ENCODE measurements at regions not wholly inside any gene's neighbourhood (a gene's known extent, or its start where the extent isn't known, plus 50 kb on each side); places are given as distances from the start of the nearest gene placed in this dataset.

- Histone ChIP-seq H3K9me3 (no peaks in the 10 kb centered on the region), H3K27me3 (no peaks in the 10 kb centered on the region), H3K4me3 (no peak overlapping the region), H3K36me3 (no peaks in the 10 kb centered on the region), H3K4me1 (no peaks in the 10 kb centered on the region), H3K27ac (no peak overlapping the region)
- no peak for DNase-seq
- intact Hi-C loops (cut with DNase I) = loop anchor here (10.0 kb wide), 1 partner anchor 792 kb away; no protein-coding TSS in a partner anchor
- TF ChIP-seq EP300 (IDR thresholded peaks at IDR 0.05) = no peak
- no peak for TF ChIP-seq POLR2A (IDR thresholded peaks at IDR 0.05)
- TF ChIP-seq POLR2AphosphoS5 (IDR thresholded peaks at IDR 0.05) = no peak
These were observed 236.8 kb upstream of the UBE2E2 start for GRCh38 chr3:22966349-22966748.

- intact Hi-C loops (cut with DNase I) = loop anchor here (10.0 kb wide), 1 partner anchor 794 kb away; no protein-coding TSS in a partner anchor
These were observed 233.9 kb upstream of the UBE2E2 start for GRCh38 chr3:22969276-22969675.

GRCh38 chr3:22971497-22971896, 231.6 kb upstream of the UBE2E2 start:
- 93 to 95% methylated on average over 3 of the region's 3 CpGs for WGBS, 2 donors
- Histone ChIP-seq H3K27me3 (no peaks in the 10 kb centered on the region), H3K9me3 (no peaks in the 10 kb centered on the region), H3K36me3 (no peaks in the 10 kb centered on the region), H3K27ac (no peak overlapping the region), H3K4me1 (no peaks in the 10 kb centered on the region), H3K4me3 (no peak overlapping the region)
- TF ChIP-seq POLR2A (IDR thresholded peaks at IDR 0.05) (no peak), POLR2AphosphoS5 (IDR thresholded peaks at IDR 0.05) (no peak), CTCF (IDR thresholded peaks at IDR 0.05) (no peak), EP300 (IDR thresholded peaks at IDR 0.05) (no peak)
- intact Hi-C loops (cut with DNase I) = no loop called here
- DNase-seq = no peak

More at GRCh38 chr3:22969276-22969675, 233.9 kb upstream of the UBE2E2 start:
- Histone ChIP-seq H3K9me3 (no peaks in the 10 kb centered on the region), H3K4me3 (no peak overlapping the region), H3K27ac (no peak overlapping the region), H3K27me3 (no peaks in the 10 kb centered on the region), H3K4me1 (no peaks in the 10 kb centered on the region), H3K36me3 (no peaks in the 10 kb centered on the region)
- DNase-seq = no peak
- TF ChIP-seq POLR2AphosphoS5 (IDR thresholded peaks at IDR 0.05) (no peak), POLR2A (IDR thresholded peaks at IDR 0.05) (no peak), EP300 (IDR thresholded peaks at IDR 0.05) (no peak), CTCF (IDR thresholded peaks at IDR 0.05) (no peak)
- 88 to 93% methylated on average over 1 of the region's 1 CpG for WGBS, 2 donors

- no peaks in the 10 kb centered on the region for H3K9me3 ChIP-seq
- H3K27me3 ChIP-seq = no peaks in the 10 kb centered on the region
- intact Hi-C loops (cut with DNase I) = no loop called here
- 89 to 91% methylated on average over 2 of the region's 2 CpGs for WGBS, 2 donors
- DNase-seq = no peak
- H3K36me3 ChIP-seq = no peaks in the 10 kb centered on the region
- H3K4me1 ChIP-seq = no peaks in the 10 kb centered on the region
- no peak overlapping the region for H3K4me3 ChIP-seq
- TF ChIP-seq POLR2A (IDR thresholded peaks at IDR 0.05) (no peak), EP300 (IDR thresholded peaks at IDR 0.05) (no peak)
- H3K27ac ChIP-seq = no peak overlapping the region
These were observed 226.1 kb upstream of the UBE2E2 start for GRCh38 chr3:22977042-22977441.

GRCh38 chr3:22977650-22978289, 225.4 kb upstream of the UBE2E2 start:
- intact Hi-C loops (cut with DNase I) = no loop called here
- Histone ChIP-seq H3K27me3 (no peaks in the 10 kb centered on the region), H3K4me1 (no peaks in the 10 kb centered on the region), H3K36me3 (no peaks in the 10 kb centered on the region), H3K4me3 (no peak overlapping the region), H3K27ac (no peak overlapping the region), H3K9me3 (no peaks in the 10 kb centered on the region)
- TF ChIP-seq EP300 (IDR thresholded peaks at IDR 0.05) (no peak), POLR2A (IDR thresholded peaks at IDR 0.05) (no peak), CTCF (IDR thresholded peaks at IDR 0.05) (no peak), POLR2AphosphoS5 (IDR thresholded peaks at IDR 0.05) (no peak)
- WGBS, 2 donors = 75 to 79% methylated on average over 3 of the region's 3 CpGs
- DNase-seq = no peak

- Histone ChIP-seq H3K4me3 (no peak overlapping the region), H3K36me3 (no peaks in the 10 kb centered on the region), H3K9me3 (no peaks in the 10 kb centered on the region), H3K4me1 (no peaks in the 10 kb centered on the region), H3K27ac (no peak overlapping the region), H3K27me3 (no peaks in the 10 kb centered on the region)
- TF ChIP-seq CTCF (IDR thresholded peaks at IDR 0.05) (no peak), POLR2A (IDR thresholded peaks at IDR 0.05) (no peak), EP300 (IDR thresholded peaks at IDR 0.05) (no peak), POLR2AphosphoS5 (IDR thresholded peaks at IDR 0.05) (no peak)
- no peak for DNase-seq
- intact Hi-C loops (cut with DNase I) = no loop called here
- WGBS, 2 donors = 93 to 96% methylated on average over 4 of the region's 4 CpGs
These were observed 223.5 kb upstream of the UBE2E2 start for GRCh38 chr3:22979581-22979980.
